HG03521 (cell line): ENCODE measurements at regions not wholly inside any gene's neighbourhood (a gene's known extent, or its start where the extent isn't known, plus 50 kb on each side); places are given as distances from the start of the nearest gene placed in this dataset.

ENCODE experiments used
- ATAC-seq: cut with Tn5 transposase; IDR thresholded peaks from one replicate; pipeline ENCODE4 v1.9.1; 2021; ENCODE audit warnings: mild to moderate bottlenecking, moderate library complexity; ENCODE audit not compliant: unreplicated experiment

DNA sequence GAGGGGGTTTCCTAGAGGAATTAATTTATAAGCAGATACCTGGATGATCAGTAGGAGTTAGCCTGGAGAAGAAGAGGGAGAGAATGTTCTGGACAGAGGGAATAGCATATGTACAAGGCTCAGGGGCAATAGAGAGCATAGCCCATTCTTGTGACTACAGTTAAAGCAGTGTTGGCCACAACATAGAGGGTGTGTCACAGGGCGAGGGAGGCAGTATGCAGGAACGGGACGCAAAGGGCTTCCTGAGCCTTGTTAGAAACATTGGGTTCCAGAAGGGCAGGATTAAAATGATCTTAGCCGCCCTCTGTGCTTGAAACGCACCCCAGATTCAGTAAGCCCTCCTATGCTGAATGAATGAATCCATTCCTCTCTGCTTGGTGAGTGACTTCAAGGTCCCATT is 142.2 kb upstream of the PWP1 start:
- ATAC-seq: no peak

DNA sequence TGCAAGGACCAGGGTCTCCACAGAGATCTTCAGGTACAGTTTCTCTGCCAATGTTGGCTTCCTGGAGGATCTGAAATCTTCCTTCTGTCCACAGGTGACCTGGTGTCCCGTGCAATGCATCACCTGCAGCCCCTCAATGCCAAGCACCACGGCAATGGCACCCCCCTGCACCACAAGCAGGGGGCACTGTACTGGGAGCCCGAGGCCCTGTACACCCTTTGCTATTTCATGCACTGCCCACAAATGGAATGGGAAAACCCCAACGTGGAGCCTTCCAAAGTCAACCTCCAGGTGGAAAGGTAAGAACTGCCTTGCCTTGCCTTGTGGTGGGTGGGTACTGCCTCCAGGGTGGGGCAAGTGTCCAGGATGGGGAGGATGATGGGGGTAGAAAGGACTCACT is 141.8 kb upstream of the PWP1 start:
- ATAC-seq: no peak

DNA sequence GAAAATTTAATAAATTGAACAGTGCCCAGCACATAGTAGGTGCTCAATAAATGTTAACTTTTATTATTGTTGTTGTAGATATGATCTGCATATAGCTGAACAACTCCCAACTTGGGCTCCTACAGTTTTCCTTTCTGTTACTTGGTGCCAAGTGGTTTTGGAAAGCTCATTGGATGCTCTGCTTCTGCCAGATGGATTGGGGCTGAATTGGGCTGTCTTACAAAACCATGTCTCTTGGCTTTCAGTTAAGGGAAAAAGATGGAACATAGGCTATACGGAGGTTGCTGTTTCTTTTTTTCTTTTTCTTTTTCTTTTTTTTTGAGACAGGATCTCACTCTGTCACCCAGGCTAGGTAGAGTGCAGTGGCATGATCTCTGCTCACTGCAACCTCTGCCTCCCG is 140.7 kb upstream of the PWP1 start:
- ATAC-seq: no peak

DNA sequence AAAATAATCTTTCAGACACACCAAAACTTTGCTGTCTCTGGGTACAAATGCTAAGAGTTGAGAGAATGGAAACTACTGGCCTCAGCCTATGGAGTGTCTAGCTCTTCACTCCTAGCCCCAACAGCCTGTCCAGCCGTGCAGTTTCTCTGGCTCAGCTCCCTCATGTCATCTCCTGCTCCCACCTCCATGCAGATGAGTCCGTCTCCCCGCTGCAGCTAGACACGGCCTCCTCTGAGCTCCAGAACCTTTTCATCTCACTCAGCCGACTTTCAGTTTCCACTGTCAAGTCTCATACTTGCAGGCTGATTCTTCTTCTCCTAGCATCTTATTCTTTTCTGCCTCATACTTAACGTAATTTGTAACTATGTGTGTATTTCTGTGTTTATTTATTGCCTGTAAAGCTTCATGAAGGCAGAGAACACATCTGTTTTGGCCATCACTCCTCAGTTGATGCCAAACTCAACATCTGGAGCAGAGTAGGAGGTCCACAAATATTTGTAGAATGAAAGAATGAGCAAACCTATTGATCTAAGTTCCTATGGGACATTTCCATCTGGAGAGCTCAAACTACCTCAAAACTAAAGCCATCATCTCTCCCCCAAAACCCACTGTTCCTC is 139.8 kb upstream of the PWP1 start:
- no peak for ATAC-seq

DNA sequence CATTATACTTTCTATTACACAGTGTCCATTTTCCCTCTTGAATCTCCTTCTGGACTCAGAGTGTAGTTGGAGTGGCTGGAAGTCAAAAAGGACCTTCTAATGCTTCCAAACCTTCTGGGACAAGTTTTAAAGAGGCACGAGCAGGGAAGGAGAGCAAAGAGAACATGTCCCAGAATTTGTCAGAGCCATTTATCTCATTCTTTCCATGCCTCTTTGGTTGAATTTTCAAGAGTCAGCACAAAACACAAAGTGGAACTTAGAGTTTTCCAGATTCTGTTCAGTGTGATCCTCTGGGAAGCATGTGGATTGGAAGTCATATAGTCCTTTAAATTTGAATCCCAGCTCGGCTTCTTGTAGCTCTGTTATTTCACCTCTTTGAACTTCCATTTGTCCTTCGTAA is 138.2 kb upstream of the PWP1 start:
- no peak for ATAC-seq

DNA sequence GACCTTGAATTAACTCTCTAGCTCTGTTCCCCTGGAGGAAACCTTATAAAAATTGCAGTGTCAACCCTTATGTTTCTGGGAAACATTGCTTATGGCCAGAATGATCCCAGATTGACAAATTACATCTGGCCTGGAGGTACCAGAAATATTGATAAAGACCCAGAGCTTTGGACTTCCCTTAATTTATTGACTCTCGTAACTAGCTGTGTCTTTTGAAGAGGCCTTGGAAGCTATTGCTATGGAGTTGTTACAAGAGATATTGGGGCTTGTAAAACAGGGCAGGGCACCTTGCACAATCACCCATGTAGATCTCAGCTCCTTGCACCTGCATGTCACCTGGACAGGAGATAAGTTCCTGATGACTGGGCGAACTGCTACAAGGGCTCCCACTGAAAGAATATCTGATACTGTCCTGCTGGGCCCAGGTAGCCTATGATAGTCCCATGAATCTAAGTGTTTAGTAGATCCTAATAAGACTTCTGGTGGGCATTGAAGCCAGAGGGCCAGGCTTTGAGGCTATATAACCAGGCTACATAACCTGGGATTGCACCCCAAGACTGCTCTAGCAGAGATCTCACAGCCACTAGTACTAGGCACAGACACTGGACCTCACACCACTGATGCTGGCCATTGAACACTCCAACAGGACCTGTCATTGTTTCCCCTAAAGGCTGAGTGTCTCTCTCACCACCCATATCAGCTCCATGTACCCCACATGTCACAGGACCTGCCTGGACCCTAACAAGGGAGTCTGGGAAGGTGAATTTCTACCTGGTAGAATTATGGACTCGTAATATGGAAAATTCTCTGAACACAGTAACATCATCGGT is 135.7 kb upstream of the PWP1 start:
- no peak for ATAC-seq

DNA sequence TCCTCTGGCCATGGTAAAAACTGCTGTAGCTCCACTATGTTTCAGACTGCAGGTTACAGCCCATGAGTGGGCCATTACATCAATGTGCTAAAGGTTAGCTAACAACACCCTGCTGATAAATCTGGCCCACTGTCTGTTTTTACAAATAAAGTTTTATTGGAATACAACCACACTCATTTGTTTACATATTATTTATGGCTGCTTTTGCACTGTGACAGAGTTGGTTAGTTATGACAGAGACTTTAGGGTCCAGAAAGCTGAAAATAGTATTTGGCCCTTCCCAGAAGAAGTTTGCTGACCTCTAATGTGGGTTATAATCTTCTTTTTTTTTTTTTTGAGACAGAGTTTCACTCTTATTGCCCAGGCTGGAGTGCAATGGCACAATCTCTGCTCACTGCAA is 134.2 kb upstream of the PWP1 start:
- ATAC-seq: no peak

DNA sequence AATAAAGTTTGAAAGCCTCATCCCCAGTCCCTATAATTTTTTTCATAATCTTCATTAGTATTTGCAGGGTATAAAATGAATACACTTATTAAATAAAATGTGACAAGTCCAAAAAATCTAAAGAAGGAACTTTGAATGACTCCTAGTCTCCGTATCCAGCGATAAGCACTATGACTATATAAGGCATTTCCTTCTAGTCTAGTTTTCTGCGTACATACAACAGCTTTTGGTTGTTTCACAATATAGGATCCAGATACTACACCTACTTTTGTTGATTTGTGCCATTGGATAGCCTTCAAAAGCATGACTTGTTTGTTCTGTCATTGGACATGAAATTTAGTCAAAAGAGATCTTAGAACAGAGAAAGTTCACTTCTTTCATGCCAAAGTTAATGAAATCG is 133.3 kb upstream of the PWP1 start:
- no peak for ATAC-seq

DNA sequence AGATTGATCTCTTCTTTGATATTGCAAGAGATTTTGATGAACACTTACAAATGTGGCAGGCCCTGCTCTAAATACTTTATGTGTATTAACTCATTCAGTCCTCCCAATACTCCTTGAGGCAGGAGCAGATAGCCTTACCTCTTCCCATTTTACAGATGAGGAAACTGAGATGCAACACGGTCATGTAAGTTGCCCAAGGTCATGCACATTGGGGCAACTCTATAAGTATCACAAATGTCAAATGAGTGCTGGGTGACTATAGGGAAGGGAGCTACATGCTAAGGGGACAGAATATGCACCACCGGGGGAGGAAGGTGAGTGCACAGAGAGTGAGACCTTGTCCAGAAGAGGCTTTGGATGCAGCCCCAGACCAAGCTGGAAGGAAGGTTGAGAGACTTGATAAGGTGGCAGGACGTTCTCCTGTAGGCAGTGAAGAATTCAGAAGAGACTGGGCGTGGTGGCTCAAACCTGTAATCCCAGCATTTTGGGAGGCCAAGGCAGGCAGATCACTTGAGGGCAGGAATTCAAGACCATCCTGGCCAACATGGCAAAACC is 132.3 kb upstream of the PWP1 start:
- no peak for ATAC-seq

DNA sequence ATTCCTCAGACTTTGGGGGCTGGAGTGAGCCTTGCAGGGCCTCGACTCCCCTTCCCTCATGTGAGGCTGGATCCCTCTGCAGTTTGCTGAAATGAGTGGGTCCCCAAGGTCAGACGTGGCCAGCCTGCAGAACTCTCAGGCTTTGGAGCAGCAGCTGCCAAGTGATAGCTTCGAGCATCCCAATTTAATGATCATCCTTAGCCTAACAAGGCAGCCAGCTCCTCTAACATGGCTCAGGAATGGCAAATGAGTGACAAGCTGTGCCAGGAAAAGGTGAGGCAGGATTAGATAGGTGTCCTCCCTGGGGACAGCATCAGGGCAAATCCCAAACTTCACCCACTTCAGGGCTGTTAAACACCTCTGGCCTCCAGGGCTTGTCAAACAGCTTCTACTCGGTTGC is 130.7 kb upstream of the PWP1 start:
- no peak for ATAC-seq

DNA sequence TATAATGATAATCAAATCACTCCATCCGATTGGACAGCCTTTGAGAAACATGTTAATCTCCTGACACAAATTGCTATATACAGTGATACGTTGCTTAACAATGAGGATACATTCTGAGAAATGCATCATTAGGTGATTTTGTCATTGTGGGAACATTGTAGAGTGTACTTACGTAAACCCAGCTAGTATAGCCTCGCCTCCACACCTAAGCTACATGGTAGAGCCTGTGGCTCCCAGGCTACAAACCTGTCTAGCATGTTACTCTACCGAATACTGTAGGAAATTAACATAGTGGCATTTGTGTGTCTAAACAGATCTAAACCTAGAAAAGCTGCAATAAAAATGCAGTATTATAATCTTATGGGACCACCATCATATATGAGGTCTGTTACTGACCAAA is 128.6 kb upstream of the PWP1 start:
- ATAC-seq: no peak

DNA sequence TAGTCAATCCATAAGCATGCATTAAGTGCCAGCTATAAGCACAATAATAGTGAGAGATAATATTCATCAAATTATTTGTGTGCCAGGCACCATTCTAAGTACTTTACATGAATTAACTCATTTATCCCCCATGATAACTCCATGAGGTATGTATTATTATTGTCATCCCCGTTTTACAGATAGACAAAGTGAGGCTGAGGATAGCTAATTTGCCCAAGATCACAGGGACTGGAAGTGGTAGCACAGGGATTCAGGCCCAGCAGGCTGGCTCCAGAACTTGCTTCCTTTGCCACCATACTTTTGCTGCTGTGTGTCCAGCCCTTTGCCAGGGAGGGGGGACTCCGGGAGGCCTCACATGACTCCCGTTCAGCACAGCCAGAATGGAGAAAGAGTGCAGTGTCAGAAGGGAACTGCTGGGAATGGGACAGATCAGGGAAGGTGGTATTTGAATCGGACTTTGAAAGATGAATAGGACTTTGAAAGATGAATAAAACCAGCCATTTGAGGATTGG is 128.0 kb upstream of the PWP1 start:
- no peak for ATAC-seq

DNA sequence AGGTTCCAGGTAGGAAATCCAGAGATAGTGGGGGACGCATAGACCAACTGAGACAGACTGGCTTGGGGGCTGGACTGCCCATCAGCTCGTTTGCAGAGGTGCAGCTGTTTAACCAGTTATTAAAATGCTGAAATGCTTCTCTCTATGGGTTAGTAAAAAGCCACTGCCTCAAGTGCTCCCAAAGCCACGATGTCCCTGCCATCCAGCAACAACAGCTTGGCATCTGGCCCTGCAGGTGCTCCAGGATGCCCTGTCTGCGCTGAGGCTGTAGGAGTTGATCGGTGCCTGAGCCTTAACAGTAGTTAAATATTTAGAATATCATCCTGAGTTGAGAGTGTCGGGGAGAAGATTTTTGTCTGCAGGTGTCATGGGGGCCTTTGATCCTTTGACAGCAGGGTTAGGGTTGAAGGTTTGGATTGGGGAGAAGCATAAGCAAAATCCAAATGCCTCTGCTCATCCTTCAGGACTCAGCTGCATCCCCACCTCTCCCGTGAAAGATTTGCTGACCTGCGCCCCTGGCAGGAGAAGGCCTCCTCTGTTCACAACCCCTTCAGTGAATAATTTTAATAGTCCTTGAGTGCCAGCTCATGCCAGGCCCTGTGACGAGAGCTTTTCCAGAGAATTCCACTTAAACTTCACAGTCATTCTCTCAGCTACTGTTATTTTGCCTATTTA is 127.3 kb upstream of the PWP1 start:
- ATAC-seq: no peak

DNA sequence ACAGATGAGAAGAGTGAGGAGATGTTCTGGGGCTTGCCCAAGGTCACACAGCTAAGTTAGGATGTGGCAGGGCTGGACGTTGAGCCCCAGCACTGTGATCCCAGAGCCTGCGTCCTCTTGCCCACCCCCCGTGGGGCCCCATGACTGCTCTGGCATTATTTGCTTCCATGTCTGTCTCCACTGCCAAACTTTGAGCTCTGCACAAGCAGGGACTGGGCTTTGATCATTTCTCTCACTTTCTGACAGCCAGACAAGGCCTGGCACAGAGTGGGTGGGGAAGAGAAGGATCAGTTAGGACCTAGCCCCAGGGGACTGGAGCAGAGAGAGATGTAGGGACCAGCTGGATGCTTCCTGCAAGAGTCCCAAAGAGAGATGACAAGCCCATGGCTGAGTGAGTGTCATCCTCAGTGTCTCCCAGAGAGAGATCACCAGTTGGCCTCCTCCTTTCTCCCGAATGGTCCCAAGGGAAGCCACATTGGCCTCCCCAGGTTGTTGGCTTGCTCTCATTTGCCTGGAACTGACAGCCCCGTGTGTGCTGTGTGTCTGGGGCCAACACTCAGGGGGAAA is 126.7 kb upstream of the PWP1 start:
- ATAC-seq: no peak

DNA sequence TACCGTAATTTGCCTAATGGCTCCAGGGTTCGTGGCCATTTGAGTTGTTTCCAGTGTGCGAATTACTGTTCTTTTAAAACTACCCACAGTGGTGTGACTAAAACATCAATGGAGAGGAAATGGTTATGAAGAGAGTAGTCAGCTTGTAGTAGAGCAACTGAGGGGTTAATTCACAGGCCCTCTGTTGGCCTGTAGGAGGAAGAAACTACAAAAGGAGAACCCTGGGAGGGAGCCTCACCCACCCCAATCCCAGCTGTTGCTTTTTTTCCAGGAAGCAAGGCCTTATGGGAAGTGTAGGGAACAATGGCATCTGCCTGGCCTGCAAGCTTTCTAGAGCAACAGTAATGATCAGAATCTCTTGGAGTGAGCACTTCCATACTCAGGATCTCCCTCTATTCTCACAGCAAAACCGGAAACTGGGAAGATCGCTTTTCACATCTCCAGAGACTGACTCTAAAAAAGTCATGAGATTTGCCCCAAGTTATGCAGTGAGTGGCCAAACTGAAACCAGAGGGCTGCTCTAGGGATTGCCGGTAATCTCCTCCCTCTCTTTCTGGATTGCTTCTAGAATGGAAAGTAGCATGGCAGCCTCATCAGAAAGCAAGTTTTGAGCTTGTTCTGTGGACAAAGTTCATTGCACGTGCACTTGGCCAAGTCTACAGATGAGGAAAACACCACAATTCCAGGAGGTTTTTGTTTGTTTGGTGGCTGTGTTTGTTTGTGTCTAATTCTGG is 125.3 kb upstream of the PWP1 start:
- ATAC-seq: no peak

DNA sequence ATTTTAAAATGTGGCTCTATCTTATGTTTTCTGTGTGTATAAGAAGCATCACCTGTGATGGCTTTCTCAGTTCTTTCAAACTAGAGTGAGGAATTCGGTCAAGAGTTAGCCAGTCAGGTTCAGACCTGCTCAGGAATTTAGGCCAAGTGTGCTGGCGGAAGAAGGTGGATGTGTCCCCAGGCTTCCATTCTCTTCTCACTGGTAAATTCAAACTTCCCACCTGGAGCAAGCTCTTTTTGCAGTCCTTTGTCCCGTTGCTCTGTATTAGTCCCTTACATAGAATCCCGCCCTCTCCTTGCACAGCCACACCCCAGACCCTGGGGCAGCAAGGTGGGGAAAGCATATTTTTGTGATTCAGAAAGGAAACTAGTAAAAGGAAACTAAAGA is 124.7 kb upstream of the PWP1 start:
- ATAC-seq: no peak

DNA sequence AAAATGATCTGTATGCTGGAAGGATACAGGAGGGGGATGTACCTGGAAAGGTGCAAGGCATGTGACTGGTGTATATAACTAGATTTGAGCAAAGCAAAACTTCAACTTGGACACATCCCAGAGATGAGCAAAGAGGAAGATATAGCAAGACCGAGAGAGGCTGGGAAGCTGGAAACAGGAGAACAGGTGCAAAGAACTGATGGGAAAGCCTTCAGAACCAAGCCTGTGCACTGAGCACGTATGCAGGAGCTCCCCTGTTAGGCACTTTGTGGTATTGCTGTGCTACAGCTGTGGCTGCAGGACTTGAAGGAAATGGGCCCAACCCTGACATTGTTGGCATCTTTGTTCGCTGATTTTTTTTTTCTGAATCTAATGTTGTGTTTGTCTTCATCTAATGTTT is 120.7 kb upstream of the PWP1 start:
- ATAC-seq: no peak

DNA sequence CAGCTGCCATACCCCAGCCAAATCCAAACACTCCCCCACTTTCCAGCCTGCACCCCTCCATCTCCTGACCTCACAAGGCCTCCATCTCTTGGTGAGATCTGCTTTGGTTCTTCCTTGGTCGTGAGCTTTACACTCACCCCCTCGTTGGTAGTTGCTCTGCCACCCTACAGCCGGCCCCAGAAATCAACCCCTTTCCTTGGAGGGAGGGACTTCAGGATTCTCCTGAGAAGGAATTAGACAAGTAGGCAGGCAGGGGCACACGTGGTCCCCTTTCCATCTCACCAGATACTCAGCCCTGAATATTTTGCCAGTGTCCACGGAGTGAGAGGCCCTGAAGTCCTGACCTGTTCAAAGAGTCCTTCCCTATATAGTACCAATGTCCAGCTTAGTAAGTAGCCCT is 120.0 kb upstream of the PWP1 start:
- ATAC-seq: no peak

DNA sequence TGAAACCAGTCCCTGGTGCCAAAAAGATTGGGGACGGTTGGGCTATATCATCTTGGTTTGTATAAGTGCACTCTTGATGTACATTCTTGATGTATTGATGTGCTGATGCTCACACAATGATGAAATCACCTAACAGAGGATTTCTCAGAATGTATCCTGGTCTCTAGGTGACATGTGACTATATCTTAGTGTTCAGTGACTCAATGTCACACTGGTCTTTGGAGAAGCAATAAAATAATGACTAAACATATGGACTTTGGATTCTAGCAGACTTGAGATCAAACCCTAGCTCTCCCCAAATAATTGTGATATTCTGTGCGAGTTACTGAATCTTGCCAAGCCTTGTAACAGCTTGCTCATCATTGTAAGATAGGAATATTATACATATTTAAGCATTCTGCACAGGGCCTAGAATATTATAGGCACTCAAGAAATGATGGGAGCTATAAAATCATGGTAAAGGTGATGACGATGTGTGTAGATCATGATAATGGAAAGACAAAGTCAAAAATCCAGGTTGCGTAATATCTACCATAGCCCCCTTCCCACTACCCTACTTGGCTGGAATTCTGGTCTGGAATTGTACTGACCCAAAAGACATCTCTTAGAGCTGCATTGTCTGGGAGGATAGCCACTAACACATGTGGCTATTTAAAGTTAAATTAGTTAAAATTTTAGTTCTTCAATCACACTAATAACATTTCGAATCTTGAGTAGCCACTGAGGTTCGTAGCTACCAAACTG is 117.6 kb upstream of the PWP1 start:
- no peak for ATAC-seq

DNA sequence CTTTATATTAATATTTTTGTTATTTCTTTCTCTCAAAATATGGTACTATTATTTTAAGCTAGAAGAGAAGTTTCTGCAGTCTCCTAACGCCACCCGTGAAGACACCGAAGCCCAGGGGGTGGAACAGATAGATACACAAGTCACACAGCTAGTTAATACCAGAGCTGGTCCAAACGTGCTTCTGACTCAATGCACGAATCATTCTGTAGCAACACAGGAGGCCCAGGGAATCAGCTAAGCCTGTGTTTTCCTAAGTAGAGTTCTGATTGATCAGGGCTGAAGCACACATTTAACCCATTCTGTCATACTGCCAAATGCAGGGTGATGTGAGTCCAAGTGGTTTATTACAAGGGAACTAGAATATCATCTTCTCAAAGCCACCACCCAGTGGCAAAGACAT is 116.9 kb upstream of the PWP1 start:
- no peak for ATAC-seq
